PC-9 (cell line): ENCODE measurements at regions not wholly inside any gene's neighbourhood (a gene's known extent, or its start where the extent isn't known, plus 50 kb on each side); places are given as distances from the start of the nearest gene placed in this dataset.

Experiments
- CTCF ChIP-seq: fragments of 200-600 bp; sonication (generic); conservative IDR thresholded peaks from 2 replicates; pipeline ENCODE4 v1.6.1; 2017; ENCODE audit warnings: mixed run types, antibody characterized with exemption, mild to moderate bottlenecking, moderate library complexity
- EZH2 ChIP-seq: fragments of 200-600 bp; sonication (generic); IDR thresholded peaks from 2 replicates; pipeline ENCODE4 v1.8.0; 2017; ENCODE audit warnings: antibody characterized with exemption, low read depth

GRCh38 chr1:4121834-4122512 lies 221.9 kb upstream of the C1orf174 start:
- no peak for TF ChIP-seq CTCF
- TF ChIP-seq EZH2: no peak
